ENCODE measurements at regions not wholly inside any gene's neighbourhood (a gene's known extent, or its start where the extent isn't known, plus 50 kb on each side); places are given as distances from the start of the nearest gene placed in this dataset.

DNA sequence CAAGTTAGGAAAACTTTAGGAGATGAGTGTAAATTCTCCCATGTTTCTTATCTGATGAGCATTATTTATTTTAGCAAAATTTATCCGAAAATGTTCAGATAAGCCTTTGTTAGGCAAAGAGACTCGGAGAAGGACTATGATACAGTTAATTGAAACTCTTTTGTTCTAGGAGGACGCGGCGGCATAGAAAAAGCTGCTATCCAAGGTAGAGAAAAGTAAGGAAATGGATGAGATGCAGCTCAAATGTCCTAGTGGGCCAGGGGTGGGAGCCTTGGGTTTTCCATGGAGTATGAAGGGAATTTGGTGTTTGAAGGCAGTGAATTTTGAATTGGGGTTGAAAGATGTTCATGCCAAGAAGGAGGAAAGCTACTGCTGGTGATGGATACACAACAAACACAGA lies 1504.5 kb downstream of the AACS start:
- Histone ChIP-seq H3K4me3 (no peak overlapping the region), H3K36me3 (no peaks in the 10 kb centered on the region), H3K4me1 (no peaks in the 10 kb centered on the region), H3K9me3 (no peaks in the 10 kb centered on the region), H3K27ac (no peak overlapping the region), H3K27me3 (no peaks in the 10 kb centered on the region)
- intact Hi-C loops (cut with DNase I): no loop called here
- DNase-seq (no peak), ATAC-seq (no peak)
- TF ChIP-seq, protein P1, sequence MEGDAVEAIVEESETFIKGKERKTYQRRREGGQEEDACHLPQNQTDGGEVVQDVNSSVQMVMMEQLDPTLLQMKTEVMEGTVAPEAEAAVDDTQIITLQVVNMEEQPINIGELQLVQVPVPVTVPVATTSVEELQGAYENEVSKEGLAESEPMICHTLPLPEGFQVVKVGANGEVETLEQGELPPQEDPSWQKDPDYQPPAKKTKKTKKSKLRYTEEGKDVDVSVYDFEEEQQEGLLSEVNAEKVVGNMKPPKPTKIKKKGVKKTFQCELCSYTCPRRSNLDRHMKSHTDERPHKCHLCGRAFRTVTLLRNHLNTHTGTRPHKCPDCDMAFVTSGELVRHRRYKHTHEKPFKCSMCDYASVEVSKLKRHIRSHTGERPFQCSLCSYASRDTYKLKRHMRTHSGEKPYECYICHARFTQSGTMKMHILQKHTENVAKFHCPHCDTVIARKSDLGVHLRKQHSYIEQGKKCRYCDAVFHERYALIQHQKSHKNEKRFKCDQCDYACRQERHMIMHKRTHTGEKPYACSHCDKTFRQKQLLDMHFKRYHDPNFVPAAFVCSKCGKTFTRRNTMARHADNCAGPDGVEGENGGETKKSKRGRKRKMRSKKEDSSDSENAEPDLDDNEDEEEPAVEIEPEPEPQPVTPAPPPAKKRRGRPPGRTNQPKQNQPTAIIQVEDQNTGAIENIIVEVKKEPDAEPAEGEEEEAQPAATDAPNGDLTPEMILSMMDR (IDR thresholded peaks at IDR 0.05): no peak

DNA sequence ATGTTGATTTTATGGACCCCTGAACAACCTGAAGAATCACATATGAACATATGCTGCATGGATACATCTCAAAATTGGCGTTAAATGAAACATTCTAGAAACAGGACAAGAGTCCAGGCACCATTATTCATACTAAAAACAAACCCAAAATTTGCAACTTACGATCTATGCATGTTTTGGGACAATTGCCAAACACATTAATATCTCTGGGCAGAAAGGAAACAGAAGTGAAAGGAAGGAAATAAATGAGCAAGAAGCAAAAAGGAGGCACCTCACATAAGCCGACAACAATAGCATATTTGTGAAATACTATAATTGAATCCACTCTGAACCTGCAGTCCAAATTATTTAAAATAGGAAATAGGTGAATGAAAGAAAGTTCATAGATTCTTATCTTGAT lies 1505.3 kb downstream of the AACS start:
- TF ChIP-seq, protein P1 (IDR thresholded peaks at IDR 0.05): no peak
- Histone ChIP-seq H3K4me3 (no peak overlapping the region), H3K27me3 (no peaks in the 10 kb centered on the region)

DNA sequence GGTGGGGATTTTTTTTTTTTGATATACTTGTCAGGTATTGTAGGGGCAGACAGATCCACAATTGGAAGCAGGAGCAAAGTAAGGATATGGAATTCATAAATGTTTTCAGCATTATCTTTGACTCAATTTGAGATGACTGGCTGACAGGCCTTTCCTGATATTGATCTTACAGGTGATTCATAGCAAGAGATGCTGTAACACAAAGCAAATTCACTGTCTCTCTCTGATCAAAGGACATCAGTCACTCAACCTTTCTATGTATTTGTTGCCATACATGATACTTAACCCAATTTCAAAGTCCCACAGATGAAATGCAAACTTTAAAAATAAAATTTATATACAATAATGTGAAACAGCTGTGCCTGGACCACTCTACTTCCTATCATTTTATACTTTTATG lies 1506.9 kb downstream of the AACS start:
- H3K9me3 ChIP-seq: no peaks in the 10 kb centered on the region
- ATAC-seq (no peak), DNase-seq (no peak)
- TF ChIP-seq, protein P1 (IDR thresholded peaks at IDR 0.05): no peak
- H3K4me1 ChIP-seq: no peaks in the 10 kb centered on the region
- no peak overlapping the region for H3K4me3 ChIP-seq
- H3K27ac ChIP-seq: no peak overlapping the region
- H3K27me3 ChIP-seq: no peaks in the 10 kb centered on the region
- intact Hi-C loops (cut with DNase I): no loop called here
- no peaks in the 10 kb centered on the region for H3K36me3 ChIP-seq

More for the DNA sequence above, 1505.3 kb downstream of the AACS start:
- H3K27ac ChIP-seq: no peak overlapping the region
- intact Hi-C loops (cut with DNase I): no loop called here
- no peaks in the 10 kb centered on the region for H3K9me3 ChIP-seq
- H3K4me1 ChIP-seq: no peaks in the 10 kb centered on the region
- ATAC-seq: no peak
- H3K36me3 ChIP-seq: no peaks in the 10 kb centered on the region
- DNase-seq: no peak

DNA sequence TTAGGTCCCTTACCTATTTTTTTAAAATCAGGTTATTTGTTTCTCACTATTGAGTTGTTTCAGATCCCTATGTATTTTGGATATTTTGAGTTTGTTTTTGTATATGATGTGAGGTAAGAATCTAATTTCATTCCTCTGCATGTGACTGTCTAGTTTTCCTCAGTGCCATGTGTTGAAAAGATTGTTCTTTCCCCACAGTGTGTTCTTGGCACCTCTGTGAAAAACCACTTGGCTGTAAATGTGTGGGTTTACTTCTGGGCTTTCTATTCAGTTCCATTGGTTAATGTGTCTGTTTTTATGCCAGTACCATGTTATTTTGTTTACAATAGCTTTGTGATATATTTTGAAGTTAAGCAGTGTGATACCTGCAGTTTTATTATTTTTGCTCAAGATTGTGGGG lies 1516.4 kb downstream of the AACS start:
- TF ChIP-seq, protein P1 (IDR thresholded peaks at IDR 0.05): no peak
- H3K4me3 ChIP-seq: no peak overlapping the region
- DNase-seq (no peak), ATAC-seq (no peak)
- no peaks in the 10 kb centered on the region for H3K4me1 ChIP-seq
- no peaks in the 10 kb centered on the region for H3K36me3 ChIP-seq
- no peak overlapping the region for H3K27ac ChIP-seq
- no peaks in the 10 kb centered on the region for H3K9me3 ChIP-seq
- intact Hi-C loops (cut with DNase I): no loop called here
- no peaks in the 10 kb centered on the region for H3K27me3 ChIP-seq

DNA sequence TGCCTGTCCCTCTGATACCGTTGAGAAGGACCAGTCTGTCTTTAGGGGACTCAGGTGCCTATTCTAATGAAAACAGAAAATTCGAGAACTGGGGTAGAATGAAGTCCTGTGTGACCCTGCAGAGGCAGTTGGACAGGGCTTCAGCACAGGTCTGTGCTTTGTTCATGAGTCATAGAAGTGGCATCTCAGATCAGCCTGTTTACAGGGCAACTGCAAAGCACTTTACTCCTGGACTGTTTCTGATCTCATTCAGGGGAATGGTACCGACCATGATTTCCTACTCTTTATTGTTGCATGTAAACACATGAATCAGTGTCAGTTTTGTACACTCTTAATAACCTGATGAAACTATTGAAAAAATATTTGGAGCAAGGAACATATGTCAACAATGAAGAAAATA lies 1517.0 kb downstream of the AACS start:
- Histone ChIP-seq H3K4me1 (no peaks in the 10 kb centered on the region), H3K4me3 (no peak overlapping the region), H3K9me3 (no peaks in the 10 kb centered on the region), H3K27me3 (no peaks in the 10 kb centered on the region), H3K36me3 (no peaks in the 10 kb centered on the region), H3K27ac (no peak overlapping the region)
- TF ChIP-seq, protein P1 (IDR thresholded peaks at IDR 0.05): no peak
- intact Hi-C loops (cut with DNase I): no loop called here
- ATAC-seq: peak; percentile 82
- DNase-seq: no peak

DNA sequence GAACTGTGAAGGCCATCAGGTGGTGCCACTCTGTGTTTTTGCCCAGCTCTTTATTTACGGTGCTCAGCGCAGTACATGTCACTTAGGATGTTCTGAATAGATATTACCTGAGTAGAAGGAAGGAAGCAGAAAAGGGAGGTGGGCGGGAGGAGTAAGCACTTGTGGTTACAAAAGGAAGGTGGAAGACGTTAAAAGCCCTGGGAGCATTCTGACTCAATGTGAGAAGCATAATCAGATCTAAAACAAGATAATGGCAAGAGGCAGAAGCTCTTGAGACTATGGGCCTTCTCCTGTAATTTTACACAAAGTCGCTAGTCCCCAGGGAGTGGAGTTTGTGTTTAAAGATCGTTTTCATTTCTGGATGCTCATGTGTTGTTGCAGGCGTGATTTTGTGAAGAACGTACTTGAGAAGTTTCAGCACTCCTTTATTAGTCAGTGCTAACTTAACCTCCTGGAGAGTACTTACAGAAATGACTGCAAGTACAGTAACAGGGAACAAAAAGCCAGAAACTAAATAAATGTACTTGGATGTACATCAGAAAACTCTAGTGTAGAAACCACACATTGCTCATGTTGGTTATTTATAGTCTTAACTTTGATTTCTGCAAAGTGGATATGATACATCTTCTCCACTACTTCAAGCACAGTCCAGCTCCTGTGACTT lies 1523.5 kb downstream of the AACS start:
- H3K27me3 ChIP-seq: no peaks in the 10 kb centered on the region
- TF ChIP-seq, protein P1 (IDR thresholded peaks at IDR 0.05): no peak
- DNase-seq (no peak), ATAC-seq (peak; percentile 75)
- intact Hi-C loops (cut with DNase I): no loop called here
- H3K27ac ChIP-seq: no peak overlapping the region
- H3K4me3 ChIP-seq: no peak overlapping the region
- no peaks in the 10 kb centered on the region for H3K9me3 ChIP-seq
- H3K4me1 ChIP-seq: no peaks in the 10 kb centered on the region
- no peaks in the 10 kb centered on the region for H3K36me3 ChIP-seq

Data from upper lobe of right lung (tissue), 1 donor.